ENCODE measurements at regions not wholly inside any gene's neighbourhood (a gene's known extent, or its start where the extent isn't known, plus 50 kb on each side); places are given as distances from the start of the nearest gene placed in this dataset.

GRCh38 chr5:141758310-141758998 lies 76.4 kb upstream of the ARAP3 start:
- H3K4me3 ChIP-seq (ENCODE audit: low read depth, low read length): no peak overlapping the region
- no peak for DNase-seq (ENCODE audit: low read depth, low spot score)
- in situ Hi-C loops (cut with HindIII; ENCODE audit: low sequenced_read_pairs): no loop called here
- TF ChIP-seq CTCF (IDR thresholded peaks at IDR 0.05; ENCODE audit: low read depth, low read length): no peak

- H3K4me3 ChIP-seq (ENCODE audit: low read depth, low read length): no peak overlapping the region
- no peak for DNase-seq (ENCODE audit: low read depth, low spot score)
- in situ Hi-C loops (cut with HindIII; ENCODE audit: low sequenced_read_pairs): no loop called here
- peak; percentile 39 for TF ChIP-seq CTCF (IDR thresholded peaks at IDR 0.05; ENCODE audit: low read depth, low read length)
Observed at GRCh38 chr5:141757402-141757801, 75.4 kb upstream of the ARAP3 start.

GRCh38 chr5:141756196-141756595 lies 74.2 kb upstream of the ARAP3 start:
- in situ Hi-C loops (cut with HindIII; ENCODE audit: low sequenced_read_pairs): no loop called here
- TF ChIP-seq CTCF (IDR thresholded peaks at IDR 0.05; ENCODE audit: low read depth, low read length): no peak
- no peak overlapping the region for H3K4me3 ChIP-seq (ENCODE audit: low read depth, low read length)
- no peak for DNase-seq (ENCODE audit: low read depth, low spot score)

- H3K4me3 ChIP-seq (ENCODE audit: low read depth, low read length): no peak overlapping the region
- DNase-seq (ENCODE audit: low read depth, low spot score): peak; percentile 41
- in situ Hi-C loops (cut with HindIII; ENCODE audit: low sequenced_read_pairs): no loop called here
- no peak for TF ChIP-seq CTCF (IDR thresholded peaks at IDR 0.05; ENCODE audit: low read depth, low read length)
Observed at GRCh38 chr5:141753971-141754713, 72.1 kb upstream of the ARAP3 start.

- TF ChIP-seq CTCF (IDR thresholded peaks at IDR 0.05; ENCODE audit: low read depth, low read length): no peak
Observed at GRCh38 chr5:141753143-141753970, 71.3 kb upstream of the ARAP3 start.

More at GRCh38 chr5:141753143-141753970, 71.3 kb upstream of the ARAP3 start:
- no peak overlapping the region for H3K4me3 ChIP-seq (ENCODE audit: low read depth, low read length)
- in situ Hi-C loops (cut with HindIII; ENCODE audit: low sequenced_read_pairs): no loop called here
- no peak for DNase-seq (ENCODE audit: low read depth, low spot score)

All from astrocyte of the spinal cord (primary cell).